Caco-2 (cell line): ENCODE measurements at regions not wholly inside any gene's neighbourhood (a gene's known extent, or its start where the extent isn't known, plus 50 kb on each side); places are given as distances from the start of the nearest gene placed in this dataset.

Experiments used
- BruUV-seq: library from RNA; stranded (reverse); fragments of 400-500 nt; replicated peaks from 2 replicates; lab custom pipeline; 2021; lab: Mats Ljungman, UMichigan
- CTCF ChIA-PET: fragments of 300-600 bp; sonication (Branson Sonifier 250); formaldehyde crosslinking; loops from one replicate; lab custom pipeline; 2022; ENCODE audit warnings: antibody characterized with exemption; lab: Charles Lee
- POLR2A ChIA-PET: fragments of 300-600 bp; sonication (Branson Sonifier 250); formaldehyde crosslinking; loops from one replicate; lab custom pipeline; 2022; ENCODE audit warnings: antibody characterized with exemption; lab: Charles Lee
- DNase-seq, 2 experiments: peaks; one replicate each; pipeline versions ENCODE4 v3.0.0 to v3.0.0-alpha.2; 2020 to 2022
- H3K27me3 ChIP-seq: replicated peaks from 2 replicates; pipeline ENCODE4 v1.6.0; 2011; ENCODE audit warnings: low read length; ENCODE audit not compliant: control insufficient read depth, insufficient read depth
- H3K36me3 ChIP-seq: 2 replicates; pipeline ENCODE4 v1.5.1; 2011; ENCODE audit warnings: low read length; ENCODE audit not compliant: control insufficient read depth, insufficient read depth
- H3K4me1 ChIP-seq: fragments of 250-450 bp; sonication (Bioruptor Pico); 2 replicates; pipeline ENCODE4 v1.5.1; 2020; ENCODE audit warnings: mild to moderate bottlenecking
- H3K4me3 ChIP-seq: 2 replicates; pipeline ENCODE4 v1.5.1; 2011; ENCODE audit warnings: low read depth, mild to moderate bottlenecking, control low read depth, low read length
- H3K9me3 ChIP-seq: fragments of 250-450 bp; sonication (Bioruptor Pico); 2 replicates; pipeline ENCODE4 v1.5.1; 2020; ENCODE audit warnings: mild to moderate bottlenecking, moderate library complexity
- H3K27ac Mint-ChIP-seq: one replicate; pipeline ENCODE4 v1.8.0; 2022; ENCODE audit warnings: mixed read lengths; ENCODE audit not compliant: unreplicated experiment
- H3K27me3 Mint-ChIP-seq: one replicate; pipeline ENCODE4 v1.8.0; 2022; ENCODE audit warnings: mixed read lengths; ENCODE audit not compliant: insufficient read depth, unreplicated experiment
- H3K36me3 Mint-ChIP-seq: one replicate; pipeline ENCODE4 v1.8.0; 2022; ENCODE audit warnings: mild to moderate bottlenecking, mixed read lengths; ENCODE audit not compliant: insufficient read depth, unreplicated experiment
- H3K4me1 Mint-ChIP-seq: one replicate; pipeline ENCODE4 v1.8.0; 2022; ENCODE audit warnings: low read depth, mixed read lengths; ENCODE audit not compliant: unreplicated experiment
- H3K4me3 Mint-ChIP-seq: one replicate; pipeline ENCODE4 v1.8.0; 2022; ENCODE audit warnings: mild to moderate bottlenecking, moderate library complexity, mixed read lengths; ENCODE audit not compliant: unreplicated experiment
- H3K9me3 Mint-ChIP-seq: one replicate; pipeline ENCODE4 v1.8.0; 2022; ENCODE audit warnings: mixed read lengths; ENCODE audit not compliant: unreplicated experiment
- CTCF ChIP-seq, 2 experiments: fragments of 200-600 bp in 1 of 2; IDR thresholded peaks; 1 replicate in 1 of 2; 2 replicates in 1 of 2; pipeline versions ENCODE4 v1.5.1 to v1.8.0; 2011 to 2022; ENCODE audit warnings: antibody characterized with exemption in 1 of 2, control low read depth in 1 of 2, inconsistent platforms in 1 of 2, low read depth in 1 of 2, low read length in 1 of 2, mild to moderate bottlenecking in 1 of 2, moderate library complexity in 1 of 2; ENCODE audit not compliant: insufficient read depth in 1 of 2, severe bottlenecking in 1 of 2, unreplicated experiment in 1 of 2
- intact Hi-C: fragments of 100-400 bp; cut with micrococcal nuclease; formaldehyde crosslinking; loops from one replicate; pipeline ENCODE4 v1.10.0; 2022; ENCODE audit not compliant: unreplicated experiment

GRCh38 chr20:7540923-7541322 is 399.3 kb downstream of the HAO1 start:
- POLR2A ChIA-PET, result no interaction called here
- no peak for TF ChIP-seq CTCF (IDR thresholded peaks at IDR 0.05; ENCODE audit: insufficient read depth in 1 of 2, low read depth in 1 of 2, low read length in 1 of 2, severe bottlenecking in 1 of 2, unreplicated experiment in 1 of 2)
- Histone ChIP-seq H3K27me3 (no peaks in the 10 kb centered on the region), H3K4me1 (no peaks in the 10 kb centered on the region), H3K9me3 (no peaks in the 10 kb centered on the region), H3K36me3 (no peaks in the 10 kb centered on the region), H3K4me3 (no peak overlapping the region)
- no peaks in the 10 kb centered on the region for H3K4me1 Mint-ChIP-seq
- no peaks in the 10 kb centered on the region for H3K36me3 Mint-ChIP-seq
- no TSS peak for BruUV-seq
- no peak overlapping the region for H3K27ac Mint-ChIP-seq
- no peak for DNase-seq
- CTCF ChIA-PET, result no interaction called here
- H3K9me3 Mint-ChIP-seq, result no peaks in the 10 kb centered on the region
- H3K27me3 Mint-ChIP-seq, result peaks cover 4% of the 10 kb centered on the region
- intact Hi-C loops, result no loop called here
- no peak overlapping the region for H3K4me3 Mint-ChIP-seq

GRCh38 chr20:7571101-7571500 is 369.2 kb downstream of the HAO1 start:
- H3K27me3 ChIP-seq, result no peaks in the 10 kb centered on the region
- TF ChIP-seq CTCF (IDR thresholded peaks at IDR 0.05; ENCODE audit: insufficient read depth in 1 of 2, low read depth in 1 of 2, low read length in 1 of 2, severe bottlenecking in 1 of 2, unreplicated experiment in 1 of 2), result no peak
- POLR2A ChIA-PET, result no interaction called here
- no TSS peak for BruUV-seq
- no peaks in the 10 kb centered on the region for H3K4me1 ChIP-seq
- Mint-ChIP-seq H3K27me3 (peaks cover 3% of the 10 kb centered on the region), H3K4me3 (no peak overlapping the region), H3K9me3 (no peaks in the 10 kb centered on the region), H3K36me3 (no peaks in the 10 kb centered on the region), H3K27ac (no peak overlapping the region), H3K4me1 (no peaks in the 10 kb centered on the region)
- no peaks in the 10 kb centered on the region for H3K36me3 ChIP-seq
- H3K9me3 ChIP-seq, result no peaks in the 10 kb centered on the region
- DNase-seq, result no peak
- CTCF ChIA-PET, result no interaction called here
- intact Hi-C loops, result no loop called here
- H3K4me3 ChIP-seq, result no peak overlapping the region

- CTCF ChIA-PET, result interaction anchor here (0.6 kb wide), 1 partner anchor 38 kb away, joined by 3 read pairs; no protein-coding TSS in a partner anchor
- POLR2A ChIA-PET, result no interaction called here
Observed at GRCh38 chr20:7571521-7572055, 368.7 kb downstream of the HAO1 start.

More at GRCh38 chr20:7571521-7572055, 368.7 kb downstream of the HAO1 start:
- Histone ChIP-seq H3K4me3 (no peak overlapping the region), H3K9me3 (no peaks in the 10 kb centered on the region), H3K36me3 (no peaks in the 10 kb centered on the region), H3K27me3 (no peaks in the 10 kb centered on the region), H3K4me1 (no peaks in the 10 kb centered on the region)
- no TSS peak for BruUV-seq
- no peak for DNase-seq
- no peak overlapping the region for H3K4me3 Mint-ChIP-seq
- no peak overlapping the region for H3K27ac Mint-ChIP-seq
- intact Hi-C loops, result no loop called here
- no peaks in the 10 kb centered on the region for H3K36me3 Mint-ChIP-seq
- peaks cover 3% of the 10 kb centered on the region for H3K27me3 Mint-ChIP-seq
- no peak for TF ChIP-seq CTCF (IDR thresholded peaks at IDR 0.05; ENCODE audit: insufficient read depth in 1 of 2, low read depth in 1 of 2, low read length in 1 of 2, severe bottlenecking in 1 of 2, unreplicated experiment in 1 of 2)
- no peaks in the 10 kb centered on the region for H3K4me1 Mint-ChIP-seq
- no peaks in the 10 kb centered on the region for H3K9me3 Mint-ChIP-seq
